HG02623 (cell line): ENCODE measurements at regions not wholly inside any gene's neighbourhood (a gene's known extent, or its start where the extent isn't known, plus 50 kb on each side); places are given as distances from the start of the nearest gene placed in this dataset.

Source experiments
- ATAC-seq: cut with Tn5 transposase; IDR thresholded peaks from one replicate; pipeline ENCODE4 v1.9.1; 2021; ENCODE audit warnings: moderate library complexity; ENCODE audit not compliant: unreplicated experiment

DNA sequence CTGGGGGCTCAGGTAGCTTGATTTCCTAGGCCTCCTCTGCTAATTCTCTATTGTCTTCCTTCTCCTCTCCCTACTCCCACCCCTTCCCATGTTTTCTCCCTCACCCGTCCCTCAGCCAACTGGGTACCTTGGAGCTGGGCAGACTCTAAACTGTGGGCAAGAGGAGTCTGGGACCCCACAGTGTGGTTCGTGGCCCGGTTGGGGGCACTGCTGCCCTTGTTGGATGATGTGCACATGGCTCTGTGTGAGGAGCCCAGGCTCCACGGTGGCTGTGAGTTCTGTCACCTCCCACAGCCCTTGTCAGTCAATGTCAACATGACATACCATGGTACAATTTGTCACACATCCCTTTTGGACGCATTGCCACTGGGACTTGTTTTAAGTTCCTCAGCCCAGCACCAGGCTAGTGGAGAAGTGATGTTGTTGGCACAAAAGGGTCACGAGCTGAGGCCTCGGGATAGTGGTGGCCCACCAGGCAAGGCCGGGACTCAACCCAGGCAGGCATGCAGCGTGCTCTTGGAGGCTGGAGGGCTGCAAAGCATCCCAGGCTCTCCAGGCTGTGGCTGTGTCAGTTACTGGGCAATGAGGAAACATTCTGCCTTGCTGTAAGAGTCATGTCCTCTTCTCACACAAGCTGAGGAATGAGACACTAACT is 142.3 kb downstream of the TLE3 start:
- no peak for ATAC-seq

DNA sequence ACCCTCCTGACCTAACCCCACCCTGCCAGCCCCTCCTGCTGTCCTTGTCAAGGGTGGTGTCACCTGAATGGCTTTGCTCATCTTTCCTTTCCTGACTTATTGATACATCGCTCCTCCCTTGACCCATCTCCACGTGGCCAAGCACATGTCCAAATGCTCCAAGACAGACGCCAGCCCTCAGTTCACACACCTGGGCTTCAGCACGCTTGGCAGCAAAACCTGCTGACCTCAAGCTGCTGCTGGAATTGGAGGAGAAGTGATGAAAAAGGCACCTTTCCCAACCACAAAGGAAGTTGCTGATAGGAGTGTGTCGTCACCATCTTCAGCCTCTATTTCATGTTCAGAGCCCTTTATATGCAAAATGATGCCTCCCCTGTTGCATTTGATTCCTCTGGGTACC is 141.3 kb downstream of the TLE3 start:
- no peak for ATAC-seq

DNA sequence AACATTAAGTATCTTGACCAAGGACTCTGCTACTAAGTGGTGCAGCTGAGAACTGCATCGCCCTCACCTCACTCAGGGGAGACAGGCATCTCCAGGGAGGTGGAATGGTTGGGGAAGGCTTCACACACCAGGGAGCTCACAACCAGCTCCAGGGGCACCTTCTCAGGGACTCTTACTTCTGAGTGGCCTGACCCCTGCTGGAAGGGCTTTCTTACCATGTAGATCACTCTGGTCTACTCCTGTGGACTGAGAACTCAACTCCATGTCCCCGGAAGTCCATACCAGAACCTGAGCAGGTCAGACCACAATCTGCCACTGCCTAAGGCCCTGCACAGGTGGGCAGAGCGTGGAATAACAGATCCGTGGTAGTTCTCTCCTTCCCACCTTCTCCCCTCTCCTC is 140.5 kb downstream of the TLE3 start:
- no peak for ATAC-seq

DNA sequence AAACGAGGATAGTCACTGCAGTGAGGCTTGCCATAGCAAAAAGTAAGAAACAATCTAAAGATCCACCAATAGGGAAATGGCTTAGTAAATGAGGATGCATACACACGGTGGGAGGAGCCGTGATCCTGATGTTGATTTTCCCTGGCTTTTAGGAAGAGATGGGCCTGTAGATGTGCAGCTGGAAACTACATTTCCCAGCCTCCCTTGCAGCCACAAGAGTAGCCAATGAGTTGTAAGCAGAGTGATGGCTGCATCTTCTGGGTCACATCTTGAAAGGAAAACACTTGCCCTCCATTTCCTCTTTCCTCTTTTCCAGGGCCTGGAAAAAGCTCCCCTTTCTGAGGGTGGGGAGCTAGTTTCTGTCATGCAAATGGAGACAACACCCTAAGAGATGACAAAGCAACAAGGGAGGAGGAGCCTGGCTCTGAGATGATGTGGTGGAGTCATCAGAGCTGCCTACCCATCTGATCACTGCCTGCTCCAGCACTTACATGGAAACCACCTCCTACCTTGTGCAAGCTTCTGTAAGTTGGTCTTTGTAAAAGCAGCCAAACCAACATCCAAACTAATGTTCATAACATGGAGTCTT is 139.1 kb downstream of the TLE3 start:
- ATAC-seq, result no peak

DNA sequence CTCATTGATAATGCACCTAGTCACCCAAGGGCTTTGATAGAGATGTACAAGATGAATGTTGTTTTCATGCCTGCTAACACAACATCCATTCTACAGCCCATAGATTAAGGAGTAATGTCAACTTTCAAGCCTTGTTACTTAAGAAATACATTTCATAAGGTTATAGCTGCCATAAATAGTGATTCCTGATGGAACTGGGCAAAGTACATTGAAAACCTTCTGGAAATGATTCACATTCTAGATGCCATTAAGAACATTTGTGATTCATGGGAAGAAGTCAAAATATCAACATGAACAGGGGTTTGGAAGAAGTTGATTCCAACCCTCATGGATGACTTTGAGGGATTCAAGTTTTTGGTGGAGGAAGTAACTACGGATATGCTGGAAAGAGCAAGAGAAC is 135.2 kb downstream of the TLE3 start:
- no peak for ATAC-seq

DNA sequence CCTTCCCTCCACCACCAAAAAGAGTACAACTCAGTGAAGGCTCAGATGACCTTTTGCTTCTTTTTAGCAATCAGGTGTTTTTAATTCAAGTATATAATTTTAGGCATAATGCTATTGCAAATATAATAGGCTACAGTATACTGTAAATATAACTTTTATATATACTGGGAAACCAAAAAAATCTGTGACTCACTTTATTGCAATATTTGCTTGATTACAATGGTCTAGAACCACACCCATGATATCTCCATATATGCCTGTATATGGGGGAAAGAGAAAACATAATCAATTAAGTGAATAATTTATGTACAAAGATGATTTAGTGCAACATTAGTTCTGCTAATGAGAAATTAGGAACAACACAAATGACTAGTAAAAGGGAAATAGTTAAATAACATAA is 134.3 kb downstream of the TLE3 start:
- no peak for ATAC-seq

DNA sequence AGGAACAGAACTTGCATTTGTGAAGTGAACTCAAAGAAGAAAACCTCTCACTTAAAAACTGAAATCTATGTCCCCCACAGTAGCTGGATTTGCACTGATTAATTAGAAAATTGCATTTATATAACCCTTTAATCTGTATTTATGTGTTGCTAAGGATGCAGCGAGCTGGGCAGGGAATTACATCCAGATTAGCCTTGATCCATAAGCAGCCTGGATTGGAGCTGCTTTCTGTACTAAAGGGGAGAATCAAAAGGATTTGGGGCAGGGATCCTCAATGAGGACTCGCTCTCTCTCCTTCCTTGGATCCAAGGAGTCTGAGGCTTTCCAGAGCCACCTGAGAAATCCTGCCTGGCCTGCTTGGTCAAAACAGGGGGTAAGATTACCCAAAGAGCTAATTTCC is 125.9 kb downstream of the TLE3 start:
- ATAC-seq, result no peak

DNA sequence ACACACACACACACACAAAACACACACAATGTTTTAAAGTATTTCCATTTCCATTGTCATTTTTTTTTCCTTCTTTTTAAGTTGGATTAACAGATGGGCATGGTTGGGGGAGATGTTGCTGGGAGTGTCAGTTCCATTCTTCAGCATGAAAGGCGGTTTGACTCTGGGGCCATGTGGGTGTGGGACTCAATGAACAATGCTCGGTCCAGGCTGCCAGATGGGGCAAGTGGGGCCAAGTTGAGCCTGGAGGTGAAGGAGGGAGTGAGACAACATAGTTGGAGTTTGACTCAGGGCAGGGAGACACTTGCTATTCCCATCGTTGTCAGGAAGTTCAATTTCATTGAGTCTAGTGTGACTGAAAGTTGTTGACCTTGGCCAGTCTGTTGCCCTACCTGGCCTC is 125.3 kb downstream of the TLE3 start:
- ATAC-seq, result no peak

DNA sequence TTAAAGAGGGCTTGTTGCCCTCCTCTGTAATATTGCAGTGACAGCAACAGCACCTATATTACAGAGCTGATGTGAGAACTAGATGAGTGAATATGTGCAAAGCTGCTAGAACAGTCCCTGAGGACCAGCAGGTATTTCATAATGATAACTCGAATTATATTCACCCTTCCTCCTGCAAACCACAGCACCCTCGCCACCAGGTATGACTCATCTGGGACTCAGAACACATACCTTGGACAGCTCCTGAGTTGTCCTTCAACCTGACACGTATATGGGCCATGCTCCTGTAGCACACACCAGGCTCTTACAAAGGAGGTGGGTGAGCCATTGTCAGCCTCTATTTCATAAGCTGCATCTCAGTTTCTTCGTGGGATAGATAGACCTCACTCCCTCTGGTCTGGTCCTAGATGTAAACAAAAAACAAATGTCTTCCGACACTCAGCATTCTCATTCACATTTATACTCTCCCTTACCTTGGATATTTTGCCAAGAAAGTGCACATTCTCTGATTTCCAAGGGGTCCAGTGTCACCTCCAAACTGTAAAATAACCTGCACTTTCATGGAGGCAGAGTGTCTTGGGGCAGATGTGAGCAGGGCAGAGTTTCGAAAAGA is 124.5 kb downstream of the TLE3 start:
- ATAC-seq, result no peak

DNA sequence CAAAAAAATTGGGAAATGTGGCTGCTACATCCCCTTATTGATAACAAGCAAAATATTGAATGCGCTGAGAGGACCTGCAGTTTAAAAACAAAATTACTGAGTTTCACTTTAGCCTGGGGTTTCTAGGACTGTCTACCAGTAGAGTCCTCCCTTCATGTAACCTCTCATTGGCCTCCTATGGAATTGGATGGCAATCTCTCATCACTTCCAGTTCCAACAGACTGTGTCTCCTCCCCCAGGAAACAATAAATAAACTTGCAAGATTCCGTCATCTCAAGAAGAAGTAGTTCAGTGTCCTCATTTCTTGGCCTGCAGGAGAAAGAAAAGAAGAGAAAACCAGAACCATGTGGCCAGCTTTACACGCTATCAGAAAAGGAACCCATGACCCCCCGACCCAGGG is 123.8 kb downstream of the TLE3 start:
- no peak for ATAC-seq

DNA sequence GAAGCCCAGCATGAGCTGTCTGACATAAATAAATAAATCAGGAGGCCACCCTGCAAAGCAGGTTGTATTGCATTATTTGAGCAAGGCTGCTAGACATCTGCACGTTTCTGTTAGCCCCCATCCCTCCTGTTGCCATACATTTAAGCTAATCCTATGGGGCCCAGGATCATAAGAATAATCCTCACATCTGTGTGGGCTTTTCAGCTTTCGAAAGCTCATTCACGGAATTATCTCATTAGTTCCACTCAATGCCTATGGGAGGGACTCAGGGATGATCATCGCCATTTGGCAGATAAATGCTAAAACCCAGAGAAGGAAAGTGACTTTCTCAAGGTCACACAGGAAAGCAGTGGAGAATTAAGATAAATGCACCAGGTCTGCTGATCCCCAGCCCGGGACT is 123.4 kb downstream of the TLE3 start:
- ATAC-seq, result no peak

DNA sequence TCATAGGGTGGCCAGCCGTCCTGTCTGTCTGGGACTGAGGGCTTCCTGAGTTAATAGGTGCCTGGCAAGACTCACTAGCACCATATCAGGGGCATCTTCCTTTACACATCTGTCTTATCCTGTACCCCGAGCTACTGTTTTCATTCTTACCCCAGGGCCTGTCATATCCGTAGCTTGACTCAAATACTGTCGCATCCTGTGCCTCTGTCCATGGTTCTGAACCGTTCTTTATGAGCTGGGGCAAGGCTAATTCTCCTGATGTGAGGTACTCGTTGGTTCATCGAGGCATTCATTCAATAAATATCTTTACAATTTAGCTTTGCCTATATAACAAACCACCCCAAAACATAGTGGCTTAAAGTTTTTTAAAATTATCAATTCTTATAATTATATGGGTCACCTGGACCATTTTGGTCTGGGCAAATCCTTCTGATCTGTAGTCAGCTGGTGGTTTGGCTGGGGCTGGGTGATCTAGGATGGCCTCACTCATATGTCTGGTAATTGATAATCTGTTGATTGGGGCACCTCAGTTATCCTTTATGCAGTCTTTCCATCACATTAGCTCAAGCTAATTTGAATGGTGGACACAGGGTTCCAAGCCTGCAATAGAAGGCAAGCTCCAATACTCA is 121.2 kb downstream of the TLE3 start:
- no peak for ATAC-seq

DNA sequence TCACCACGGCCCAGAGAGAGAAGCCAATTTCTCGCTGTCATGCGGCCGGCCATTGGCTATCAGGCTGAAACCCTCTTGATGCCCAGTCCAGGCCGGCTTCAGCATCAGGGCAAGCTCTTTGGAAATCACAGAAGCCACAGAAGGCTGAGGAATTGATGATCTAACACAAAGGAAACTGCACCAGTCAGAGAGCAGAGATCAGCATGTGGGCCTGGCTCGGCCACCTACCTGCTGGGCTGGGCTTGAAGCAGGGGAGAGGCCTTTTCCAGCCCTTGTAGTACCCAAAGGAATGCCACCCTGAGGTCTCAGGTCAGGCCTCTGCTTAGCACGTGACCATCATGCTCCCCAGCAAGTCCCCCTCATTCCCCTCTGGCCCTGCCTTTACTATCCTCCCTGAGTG is 119.1 kb downstream of the TLE3 start:
- ATAC-seq, result no peak

DNA sequence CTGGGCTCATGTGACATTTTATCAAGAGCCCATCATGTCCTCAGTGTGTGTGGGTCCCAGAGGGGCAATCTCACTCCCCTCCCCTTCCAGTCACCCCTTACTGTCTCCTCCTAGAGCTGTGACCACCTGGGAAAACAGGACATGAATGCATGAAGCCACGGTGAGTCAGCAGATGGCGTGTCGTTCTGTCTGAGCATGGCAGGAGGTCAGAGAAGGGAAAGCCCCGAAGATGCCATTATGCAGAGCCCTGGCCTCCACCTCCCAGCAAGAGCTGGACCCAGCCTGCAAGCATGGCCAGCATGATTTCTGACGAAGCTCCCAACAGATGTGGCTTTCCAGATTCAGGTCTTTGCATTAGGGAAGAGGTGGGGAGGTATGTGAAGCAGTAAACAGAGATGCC is 118.5 kb downstream of the TLE3 start:
- ATAC-seq, result no peak

DNA sequence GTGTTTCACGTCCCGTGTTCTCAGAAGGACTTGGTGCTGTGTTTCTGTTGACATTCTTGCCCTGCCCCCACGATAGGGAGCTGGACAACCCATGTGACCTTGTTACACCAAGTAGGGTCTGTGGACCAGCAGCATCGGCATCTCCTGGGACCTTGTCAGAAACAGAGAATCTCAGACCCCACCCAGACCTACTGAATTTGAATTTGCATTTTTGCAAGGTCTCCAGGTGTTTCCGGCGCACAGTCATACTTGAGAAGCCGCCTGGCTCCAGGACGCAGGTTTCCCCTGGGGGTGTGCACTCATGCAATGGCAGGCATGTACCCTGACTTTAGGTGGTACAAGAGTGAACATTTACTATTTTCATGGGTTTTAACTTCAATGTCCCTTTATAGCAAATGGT is 117.9 kb downstream of the TLE3 start:
- peak; percentile 78 for ATAC-seq

DNA sequence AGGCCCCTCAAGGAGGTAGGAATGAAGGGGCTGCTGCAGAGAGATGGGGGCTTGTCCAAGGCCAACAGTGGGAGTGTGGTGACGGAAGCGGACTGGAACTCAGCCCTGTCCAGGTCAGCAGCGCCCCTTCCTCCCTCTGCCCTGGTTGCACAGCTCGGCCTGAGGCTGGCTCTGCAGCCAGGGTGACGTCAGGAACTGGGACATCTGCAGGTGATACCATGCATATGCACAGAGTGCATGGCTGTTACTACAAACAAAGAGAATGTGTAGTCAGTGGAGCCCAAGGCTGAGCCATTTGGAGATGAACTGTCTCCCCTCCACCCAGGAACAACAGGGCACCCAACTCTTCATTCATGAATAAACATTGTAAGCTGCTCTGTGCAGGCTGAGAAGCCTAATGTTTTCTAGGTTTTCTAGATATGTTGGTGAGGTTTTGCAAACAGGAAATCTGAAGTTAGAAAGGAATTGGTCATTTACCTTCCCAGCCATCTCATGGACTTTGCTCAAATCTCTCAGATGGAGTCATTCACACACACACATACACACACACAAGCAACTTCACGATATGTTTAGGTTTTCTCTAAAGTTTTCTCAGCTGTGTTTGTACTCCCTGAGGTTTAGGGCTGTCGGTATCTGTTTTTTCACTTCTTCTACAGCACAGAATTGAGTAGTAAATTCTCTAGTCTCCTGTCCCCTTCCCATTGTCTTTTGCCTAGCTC is 117.2 kb downstream of the TLE3 start:
- peak; percentile 12 for ATAC-seq

DNA sequence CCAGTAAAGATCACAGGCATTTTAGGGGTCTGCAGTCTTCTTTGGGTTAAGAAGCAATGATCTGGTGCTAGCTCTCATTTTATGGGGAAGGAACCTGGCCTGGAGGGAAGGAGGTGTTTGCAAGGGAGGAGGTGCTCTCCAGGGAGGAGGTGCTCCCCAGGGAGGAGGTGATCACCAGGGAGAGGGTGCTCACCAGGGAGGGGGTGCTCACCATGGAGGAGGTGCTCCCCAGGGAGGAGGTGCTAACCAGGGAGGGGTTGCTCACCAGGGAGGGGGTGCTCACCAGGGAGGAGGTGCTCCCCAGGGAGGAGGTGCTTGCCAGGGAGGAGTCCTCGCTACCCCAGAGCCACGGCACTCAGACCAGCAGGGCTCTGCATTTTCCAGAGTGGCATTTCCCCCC is 115.7 kb downstream of the TLE3 start:
- ATAC-seq, result no peak

DNA sequence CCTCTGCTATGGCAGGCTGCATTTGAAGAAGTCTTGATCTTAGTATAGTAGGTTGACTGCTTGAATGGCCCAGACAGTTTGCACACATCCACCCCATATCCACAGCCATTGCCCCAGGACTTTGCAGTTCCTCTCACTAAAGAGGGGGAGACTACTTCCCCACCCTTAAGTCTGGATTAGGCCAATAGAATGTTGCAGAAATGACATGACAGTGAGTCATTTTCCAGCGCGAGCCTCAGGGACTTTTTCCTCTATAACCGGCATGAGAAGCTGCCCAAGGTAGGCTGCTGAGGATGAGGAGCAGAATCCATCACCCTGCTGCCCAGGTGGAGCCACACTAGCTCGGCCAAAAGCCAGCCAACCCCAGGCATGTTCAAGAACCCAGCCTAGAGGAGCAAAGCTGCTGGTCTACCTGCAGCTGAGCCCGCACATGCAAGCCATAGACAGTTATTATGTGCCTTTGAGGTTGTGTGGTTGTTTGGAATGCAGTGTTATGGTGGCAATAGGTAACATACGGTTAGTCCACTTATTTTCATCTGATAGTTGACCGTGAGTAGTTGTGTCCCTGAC is 113.9 kb downstream of the TLE3 start:
- ATAC-seq, result no peak

DNA sequence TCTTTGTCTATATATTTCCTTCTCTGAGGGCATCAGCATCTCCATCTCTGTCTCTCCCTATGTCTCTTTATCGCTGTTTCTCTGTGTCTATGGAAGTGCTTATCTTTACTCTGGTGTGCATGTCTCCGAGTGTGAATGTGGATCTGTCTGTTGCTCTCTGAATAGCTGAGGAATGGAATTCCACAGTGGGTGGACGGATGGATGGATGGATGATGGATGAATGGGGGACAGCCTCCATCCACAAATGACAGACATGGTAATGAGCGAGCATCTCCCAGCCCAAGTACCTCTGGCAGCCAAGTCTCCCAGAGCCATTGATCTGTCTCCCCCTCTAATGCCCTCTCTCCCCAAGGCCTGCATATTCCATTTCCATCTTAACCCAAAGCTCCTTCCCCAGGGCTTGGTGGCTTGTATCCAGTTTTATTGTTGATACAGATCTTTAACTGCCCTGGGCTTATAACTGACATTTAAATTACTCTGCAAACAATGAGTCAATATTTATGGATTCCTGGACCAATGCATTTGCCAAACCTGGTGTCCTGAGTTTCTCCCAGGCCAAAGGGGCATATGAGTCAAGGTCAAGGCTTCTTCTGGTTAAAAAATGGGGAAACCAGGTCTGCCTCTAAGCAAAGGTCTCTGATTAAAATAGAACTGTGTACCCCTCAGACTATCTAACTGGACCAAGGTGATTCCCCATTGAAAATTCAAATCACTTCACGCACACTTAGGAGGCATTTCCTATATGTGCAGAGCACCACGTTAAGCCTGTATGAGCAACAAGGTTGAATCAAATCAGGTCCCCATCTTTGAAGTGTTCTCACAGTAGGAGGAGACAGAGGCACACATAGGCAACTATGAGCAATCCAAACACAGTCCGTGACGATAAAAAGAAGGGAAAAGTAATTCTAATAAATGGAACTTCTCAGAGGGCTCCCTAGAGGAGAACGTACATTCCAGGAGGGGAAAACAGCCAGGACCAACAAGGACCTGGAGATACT is 109.9 kb downstream of the TLE3 start:
- no peak for ATAC-seq

DNA sequence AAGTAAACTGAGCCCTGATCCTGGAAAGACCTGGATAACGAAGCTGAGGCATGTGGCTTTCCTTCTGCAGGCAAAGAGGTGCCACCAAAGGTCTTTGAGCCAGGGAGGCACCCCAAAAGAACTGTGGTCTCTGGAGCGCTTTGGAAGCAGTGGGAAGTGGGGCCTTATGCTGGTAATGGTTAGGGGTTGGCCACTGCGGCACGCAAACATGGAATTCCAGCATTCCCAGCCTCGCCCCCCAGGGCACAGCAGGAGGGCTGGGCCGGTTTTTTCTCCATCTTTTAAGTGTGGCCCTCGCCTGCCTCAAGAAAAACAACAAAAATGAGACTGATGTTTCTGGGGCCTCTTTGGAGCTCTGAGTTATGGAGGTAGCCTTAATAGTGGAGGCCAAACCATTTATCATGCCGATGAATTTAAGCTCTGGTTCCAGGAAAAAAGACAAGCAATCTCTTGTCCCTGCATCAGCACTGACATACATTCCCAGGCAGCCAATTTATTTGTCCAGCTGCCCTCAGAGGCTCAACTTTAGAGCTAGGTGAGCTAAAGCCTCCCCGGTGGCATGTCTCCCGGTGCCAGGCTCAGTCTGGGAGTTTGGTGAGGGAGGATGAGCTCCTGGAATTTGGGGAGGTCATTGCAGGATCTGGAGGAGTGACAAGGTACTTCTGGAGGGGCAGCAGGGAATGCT is 109.0 kb downstream of the TLE3 start:
- no peak for ATAC-seq
